ENCODE measurements at regions not wholly inside any gene's neighbourhood (a gene's known extent, or its start where the extent isn't known, plus 50 kb on each side); places are given as distances from the start of the nearest gene placed in this dataset.

- Histone ChIP-seq H4K20me1 (replicated peaks; ENCODE audit: control insufficient read depth, insufficient read depth, low read length) (no peaks in the 10 kb centered on the region), H3K36me3 (ENCODE audit: control insufficient read depth, insufficient read depth, low read length) (no peaks in the 10 kb centered on the region), H3K27me3 (ENCODE audit: control insufficient read depth in 2 of 2, insufficient read depth in 2 of 2, low read length in 2 of 2) (peaks cover 3 to 8% of the 10 kb centered on the region in 2 experiments; a peak in 3 of 5 replicates), H3K4me2 (ENCODE audit: insufficient read depth, low read length) (no peak overlapping the region), H3K4me1 (replicated peaks in 1 of 2; ENCODE audit: control insufficient read depth in 2 of 2, insufficient read depth in 2 of 2, low read length in 2 of 2) (no peaks in the 10 kb centered on the region; a peak in 1 of 5 replicates), H3K9ac (ENCODE audit: insufficient read depth in 1 of 2, low read depth in 2 of 2, low read length in 2 of 2) (no peak overlapping the region), H3K4me3 (no peak overlapping the region), H2AFZ (ENCODE audit: low read depth, low read length) (no peak overlapping the region), H3K79me2 (ENCODE audit: control insufficient read depth, insufficient read depth, low read length) (no peaks in the 10 kb centered on the region), H3K27ac (ENCODE audit: extremely low read depth, low read depth, low read length) (no peak overlapping the region), H3K9me3 (replicated peaks; ENCODE audit: control insufficient read depth, insufficient read depth, low read depth, low read length) (no peaks in the 10 kb centered on the region), H3K9me1 (ENCODE audit: control insufficient read depth, insufficient read depth, low read length) (no peaks in the 10 kb centered on the region)
- POLR2A ChIA-PET = no interaction called here
- no TSS peak for BruUV-seq (replicated peaks)
- 11% methylated on average over 12 of the region's 18 CpGs for WGBS (ENCODE audit: insufficient coverage, low coverage, missing lambda C conversion rate)
- ATAC-seq = peak; percentile 58
- FAIRE-seq = no peak
- intact Hi-C loops (cut with micrococcal nuclease) = no loop called here
- DNase-seq (ENCODE audit: extremely low read depth in 1 of 4, low spot score in 3 of 4) = no peak
- CTCF ChIA-PET (ENCODE audit: low intra/inter-chr PET ratio) = no interaction called here
- in situ Hi-C loops (cut with MboI) = no loop called here
- TF ChIP-seq PTBP1 (IDR thresholded peaks at IDR 0.05; ENCODE audit: low read depth, low read length) (no peak), ZNF124 (CRISPR knock-in tag; IDR thresholded peaks at IDR 0.05) (no peak), ZFPM2 (CRISPR knock-in tag; IDR thresholded peaks at IDR 0.05) (no peak), ZNF785 (CRISPR knock-in tag; IDR thresholded peaks at IDR 0.05) (no peak), ZNF445 (CRISPR knock-in tag; IDR thresholded peaks at IDR 0.05; ENCODE audit: low read depth) (no peak), ZNF79 (CRISPR knock-in tag; IDR thresholded peaks at IDR 0.05; ENCODE audit: low read depth) (no peak), ZNF766 (CRISPR knock-in tag; conservative IDR thresholded peaks at IDR 0.05) (no peak), STAT5A (IDR thresholded peaks at IDR 0.05; ENCODE audit: borderline replicate concordance, low read length) (no peak)
- TF ChIP-seq, protein P1, sequence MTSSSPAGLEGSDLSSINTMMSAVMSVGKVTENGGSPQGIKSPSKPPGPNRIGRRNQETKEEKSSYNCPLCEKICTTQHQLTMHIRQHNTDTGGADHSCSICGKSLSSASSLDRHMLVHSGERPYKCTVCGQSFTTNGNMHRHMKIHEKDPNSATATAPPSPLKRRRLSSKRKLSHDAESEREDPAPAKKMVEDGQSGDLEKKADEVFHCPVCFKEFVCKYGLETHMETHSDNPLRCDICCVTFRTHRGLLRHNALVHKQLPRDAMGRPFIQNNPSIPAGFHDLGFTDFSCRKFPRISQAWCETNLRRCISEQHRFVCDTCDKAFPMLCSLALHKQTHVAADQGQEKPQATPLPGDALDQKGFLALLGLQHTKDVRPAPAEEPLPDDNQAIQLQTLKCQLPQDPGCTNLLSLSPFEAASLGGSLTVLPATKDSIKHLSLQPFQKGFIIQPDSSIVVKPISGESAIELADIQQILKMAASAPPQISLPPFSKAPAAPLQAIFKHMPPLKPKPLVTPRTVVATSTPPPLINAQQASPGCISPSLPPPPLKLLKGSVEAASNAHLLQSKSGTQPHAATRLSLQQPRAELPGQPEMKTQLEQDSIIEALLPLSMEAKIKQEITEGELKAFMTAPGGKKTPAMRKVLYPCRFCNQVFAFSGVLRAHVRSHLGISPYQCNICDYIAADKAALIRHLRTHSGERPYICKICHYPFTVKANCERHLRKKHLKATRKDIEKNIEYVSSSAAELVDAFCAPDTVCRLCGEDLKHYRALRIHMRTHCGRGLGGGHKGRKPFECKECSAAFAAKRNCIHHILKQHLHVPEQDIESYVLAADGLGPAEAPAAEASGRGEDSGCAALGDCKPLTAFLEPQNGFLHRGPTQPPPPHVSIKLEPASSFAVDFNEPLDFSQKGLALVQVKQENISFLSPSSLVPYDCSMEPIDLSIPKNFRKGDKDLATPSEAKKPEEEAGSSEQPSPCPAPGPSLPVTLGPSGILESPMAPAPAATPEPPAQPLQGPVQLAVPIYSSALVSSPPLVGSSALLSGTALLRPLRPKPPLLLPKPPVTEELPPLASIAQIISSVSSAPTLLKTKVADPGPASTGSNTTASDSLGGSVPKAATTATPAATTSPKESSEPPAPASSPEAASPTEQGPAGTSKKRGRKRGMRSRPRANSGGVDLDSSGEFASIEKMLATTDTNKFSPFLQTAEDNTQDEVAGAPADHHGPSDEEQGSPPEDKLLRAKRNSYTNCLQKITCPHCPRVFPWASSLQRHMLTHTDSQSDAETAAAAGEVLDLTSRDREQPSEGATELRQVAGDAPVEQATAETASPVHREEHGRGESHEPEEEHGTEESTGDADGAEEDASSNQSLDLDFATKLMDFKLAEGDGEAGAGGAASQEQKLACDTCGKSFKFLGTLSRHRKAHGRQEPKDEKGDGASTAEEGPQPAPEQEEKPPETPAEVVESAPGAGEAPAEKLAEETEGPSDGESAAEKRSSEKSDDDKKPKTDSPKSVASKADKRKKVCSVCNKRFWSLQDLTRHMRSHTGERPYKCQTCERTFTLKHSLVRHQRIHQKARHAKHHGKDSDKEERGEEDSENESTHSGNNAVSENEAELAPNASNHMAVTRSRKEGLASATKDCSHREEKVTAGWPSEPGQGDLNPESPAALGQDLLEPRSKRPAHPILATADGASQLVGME (CRISPR knock-in tag; IDR thresholded peaks at IDR 0.05) = no peak
- TF ChIP-seq, protein P2, sequence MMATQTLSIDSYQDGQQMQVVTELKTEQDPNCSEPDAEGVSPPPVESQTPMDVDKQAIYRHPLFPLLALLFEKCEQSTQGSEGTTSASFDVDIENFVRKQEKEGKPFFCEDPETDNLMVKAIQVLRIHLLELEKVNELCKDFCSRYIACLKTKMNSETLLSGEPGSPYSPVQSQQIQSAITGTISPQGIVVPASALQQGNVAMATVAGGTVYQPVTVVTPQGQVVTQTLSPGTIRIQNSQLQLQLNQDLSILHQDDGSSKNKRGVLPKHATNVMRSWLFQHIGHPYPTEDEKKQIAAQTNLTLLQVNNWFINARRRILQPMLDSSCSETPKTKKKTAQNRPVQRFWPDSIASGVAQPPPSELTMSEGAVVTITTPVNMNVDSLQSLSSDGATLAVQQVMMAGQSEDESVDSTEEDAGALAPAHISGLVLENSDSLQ (IDR thresholded peaks at IDR 0.05) = no peak
Measured at GRCh38 chr21:13827201-13827600, 217.6 kb downstream of the POTED start.
